Endothelial cell of umbilical vein (primary cell): ENCODE measurements at regions not wholly inside any gene's neighbourhood (a gene's known extent, or its start where the extent isn't known, plus 50 kb on each side); places are given as distances from the start of the nearest gene placed in this dataset.

Experiments used
- BruUV-seq: library from RNA; stranded (reverse); fragments of 400-500 nt; replicated peaks from 2 replicates; lab custom pipeline; 2021; lab: Mats Ljungman, UMichigan
- CTCF ChIA-PET: fragments of 300-600, 350-600 bp; sonication (Branson Sonifier 250); formaldehyde crosslinking; loops from one replicate; lab custom pipeline; 2021; ENCODE audit warnings: antibody characterized with exemption, inconsistent platforms; lab: Charles Lee
- POLR2A ChIA-PET: fragments of 300-600, 350-600 bp; sonication (Branson Sonifier 250); formaldehyde crosslinking; loops from one replicate; lab custom pipeline; 2021; ENCODE audit warnings: antibody characterized with exemption, inconsistent platforms; lab: Charles Lee
- DNase-seq: peaks from one replicate; pipeline ENCODE4 v3.0.0-alpha.2; 2011; ENCODE audit warnings: low read depth, low spot score
- FAIRE-seq: peaks from 2 replicates; lab custom pipeline; 2011; peaks lifted over from hg19 to GRCh38; lab: Jason Lieb, UNC
- H2AFZ ChIP-seq: 2 replicates; pipeline ENCODE4 v1.6.0; 2012; ENCODE audit warnings: low read depth, low read length, control low read depth, inconsistent platforms
- H3K27ac ChIP-seq: 2 replicates; pipeline ENCODE4 v1.5.1; 2011; ENCODE audit warnings: low read depth, mild to moderate bottlenecking, control low read depth, low read length, moderate library complexity; ENCODE audit not compliant: insufficient read depth
- H3K27me3 ChIP-seq, 2 experiments: 2 replicates each; pipeline versions ENCODE4 v1.6.0 to v1.6.1; 2011; ENCODE audit warnings: low read length in 2 of 2, mixed read lengths in 1 of 2; ENCODE audit not compliant: control insufficient read depth in 2 of 2, insufficient read depth in 2 of 2
- H3K36me3 ChIP-seq, 2 experiments: 2 replicates in 1 of 2; 3 replicates in 1 of 2; pipeline ENCODE4 v1.5.1; 2011; ENCODE audit warnings: low read length in 2 of 2, mild to moderate bottlenecking in 1 of 2, moderate library complexity in 1 of 2; ENCODE audit not compliant: control insufficient read depth in 2 of 2, insufficient read depth in 2 of 2; ENCODE audit errors: extremely low read depth in 1 of 2
- H3K4me1 ChIP-seq: 3 replicates; pipeline ENCODE4 v1.5.1; 2011; ENCODE audit warnings: mild to moderate bottlenecking, low read length; ENCODE audit not compliant: control insufficient read depth, insufficient read depth; ENCODE audit errors: extremely low read depth
- H3K4me2 ChIP-seq: 2 replicates; pipeline ENCODE4 v1.6.1; 2011; ENCODE audit warnings: low read length, control low read depth, mixed read lengths; ENCODE audit not compliant: insufficient read depth
- H3K4me3 ChIP-seq, 3 experiments: fragments of 200-600 bp in 1 of 3; sonication (generic), shearing (Covaris generic) in 1 of 3; replicated peaks in 1 of 3; 2 replicates each; pipeline ENCODE4 v1.5.1; 2011 to 2016; ENCODE audit warnings: control low read depth in 3 of 3, low read length in 3 of 3, mild to moderate bottlenecking in 2 of 3, inconsistent platforms in 1 of 3, low read depth in 1 of 3, moderate library complexity in 1 of 3; ENCODE audit not compliant: insufficient read depth in 1 of 3
- H3K79me2 ChIP-seq: 2 replicates; pipeline ENCODE4 v1.6.0; 2012; ENCODE audit warnings: low read length, inconsistent platforms; ENCODE audit not compliant: control insufficient read depth, insufficient read depth
- H3K9ac ChIP-seq: replicated peaks from 2 replicates; pipeline ENCODE3; 2011; ENCODE audit warnings: low read length, control low read depth; ENCODE audit not compliant: insufficient read depth; ENCODE audit errors: extremely low read depth
- H3K9me1 ChIP-seq: replicated peaks from 3 replicates; pipeline ENCODE4 v1.6.0; 2011; ENCODE audit warnings: mild to moderate bottlenecking, low read length; ENCODE audit not compliant: control insufficient read depth, insufficient read depth; ENCODE audit errors: extremely low read depth
- H3K9me3 ChIP-seq: replicated peaks from 2 replicates; pipeline ENCODE4 v1.5.1; 2012; ENCODE audit warnings: low read length, inconsistent platforms; ENCODE audit not compliant: control insufficient read depth, insufficient read depth
- H4K20me1 ChIP-seq: replicated peaks from 2 replicates; pipeline ENCODE3; 2011; ENCODE audit warnings: mild to moderate bottlenecking, low read length; ENCODE audit not compliant: control insufficient read depth, insufficient read depth; ENCODE audit errors: extremely low read depth
- CTCF ChIP-seq, 2 donors: IDR thresholded peaks; 1 replicate in 1 of 2; 2 replicates in 1 of 2; pipeline ENCODE4 v1.5.1; 2011; ENCODE audit warnings: low read length in 2 of 2, mild to moderate bottlenecking in 2 of 2, moderate library complexity in 2 of 2, control low read depth in 1 of 2, inconsistent platforms in 1 of 2, low read depth in 1 of 2; ENCODE audit not compliant: insufficient read depth in 1 of 2; ENCODE audit errors: extremely low read depth in 1 of 2
- EZH2 ChIP-seq: IDR thresholded peaks from 2 replicates; pipeline ENCODE4 v1.6.1; 2012; ENCODE audit warnings: borderline replicate concordance, low read depth, mild to moderate bottlenecking, moderate library complexity, low read length, inconsistent platforms; ENCODE audit not compliant: severe bottlenecking
- FOS ChIP-seq: IDR thresholded peaks from 2 replicates; pipeline ENCODE4 v1.6.1; 2011; ENCODE audit warnings: mild to moderate bottlenecking, low read length, moderate library complexity, borderline replicate concordance; ENCODE audit not compliant: insufficient read depth
- GATA2 ChIP-seq: IDR thresholded peaks from 2 replicates; pipeline ENCODE4 v1.7.0; 2011; ENCODE audit warnings: low read depth, mild to moderate bottlenecking, moderate library complexity, mixed read lengths, low read length; ENCODE audit not compliant: insufficient read length, insufficient read depth
- JUN ChIP-seq: IDR thresholded peaks from 2 replicates; pipeline ENCODE4 v1.6.1; 2011; ENCODE audit warnings: borderline replicate concordance, low read depth; ENCODE audit not compliant: insufficient read length, insufficient read depth
- MAX ChIP-seq: IDR thresholded peaks from 2 replicates; pipeline ENCODE4 v1.6.1; 2011; ENCODE audit not compliant: insufficient read depth, insufficient read length
- MYC ChIP-seq: IDR thresholded peaks from one replicate; pipeline ENCODE4 v1.6.1; 2011; ENCODE audit warnings: mild to moderate bottlenecking, low read depth, low read length
- POLR2A ChIP-seq: IDR thresholded peaks from 2 replicates; pipeline ENCODE4 v1.6.1; 2012; ENCODE audit warnings: low read depth, mild to moderate bottlenecking, control low read depth, low read length
- POLR2AphosphoS5 ChIP-seq: IDR thresholded peaks from 2 replicates; pipeline ENCODE4 v1.6.1; 2012; ENCODE audit warnings: low read depth, mild to moderate bottlenecking, control low read depth, low read length, moderate library complexity; ENCODE audit not compliant: insufficient read depth
- dilution Hi-C: fragments of 300-500 bp; cut with MboI; formaldehyde crosslinking; loops from one replicate; pipeline ENCODE4 v1.15.0; 2019; ENCODE audit warnings: low sequenced_read_pairs; ENCODE audit not compliant: extremely low pct_ligation_motif_present
- intact Hi-C: fragments of 100-400 bp; cut with micrococcal nuclease; formaldehyde crosslinking; loops from one replicate; pipeline ENCODE4 v1.10.0; 2022

GRCh38 chr10:108812296-108812695 lies 1111.0 kb downstream of the XPNPEP1 start:
- intact Hi-C loops (no loop called here), dilution Hi-C loops (no loop called here)
- no peak overlapping the region for H2AFZ ChIP-seq
- peaks cover 5% of the 10 kb centered on the region for H3K9me3 ChIP-seq
- no peak for TF ChIP-seq FOS
- no peak for TF ChIP-seq EZH2
- H3K4me1 ChIP-seq: no peaks in the 10 kb centered on the region
- H3K4me3 ChIP-seq: no peak overlapping the region
- no peaks in the 10 kb centered on the region for H4K20me1 ChIP-seq
- no peaks in the 10 kb centered on the region for H3K27me3 ChIP-seq
- ChIA-PET CTCF (no interaction called here), POLR2A (no interaction called here)
- BruUV-seq: no TSS peak
- H3K27ac ChIP-seq: no peak overlapping the region
- no peaks in the 10 kb centered on the region for H3K36me3 ChIP-seq
- H3K79me2 ChIP-seq: no peaks in the 10 kb centered on the region
- no peak overlapping the region for H3K4me2 ChIP-seq
- no peak overlapping the region for H3K9ac ChIP-seq
- FAIRE-seq (no peak), DNase-seq (no peak)
- H3K9me1 ChIP-seq: no peaks in the 10 kb centered on the region

- no peaks in the 10 kb centered on the region for H3K27me3 ChIP-seq
- intact Hi-C loops: no loop called here
Observed at GRCh38 chr10:108808228-108808627, 1115.1 kb downstream of the XPNPEP1 start.

More at GRCh38 chr10:108808228-108808627, 1115.1 kb downstream of the XPNPEP1 start:
- H3K4me3 ChIP-seq: no peak overlapping the region
- H3K9ac ChIP-seq: no peak overlapping the region
- ChIA-PET POLR2A (no interaction called here), CTCF (no interaction called here)
- dilution Hi-C loops: no loop called here
- no peaks in the 10 kb centered on the region for H3K79me2 ChIP-seq
- H3K4me2 ChIP-seq: no peak overlapping the region
- no peak for DNase-seq
- peaks cover 2% of the 10 kb centered on the region for H3K9me3 ChIP-seq
- peaks cover 2% of the 10 kb centered on the region for H3K9me1 ChIP-seq
- no peak overlapping the region for H3K27ac ChIP-seq
- no peak for FAIRE-seq
- H3K36me3 ChIP-seq: no peaks in the 10 kb centered on the region
- TF ChIP-seq JUN (no peak), POLR2AphosphoS5 (no peak), POLR2A (no peak), FOS (no peak), CTCF (IDR thresholded peaks at IDR 0.05; ENCODE audit: extremely low read depth in 1 of 2, insufficient read depth in 1 of 2, low read depth in 1 of 2, low read length in 2 of 2) (no peak), MYC (no peak), EZH2 (no peak), GATA2 (no peak), MAX (no peak)
- no TSS peak for BruUV-seq
- H2AFZ ChIP-seq: no peak overlapping the region
- no peaks in the 10 kb centered on the region for H4K20me1 ChIP-seq
- H3K4me1 ChIP-seq: no peaks in the 10 kb centered on the region
